Fibroblast of lung (primary cell): ENCODE measurements at regions not wholly inside any gene's neighbourhood (a gene's known extent, or its start where the extent isn't known, plus 50 kb on each side); places are given as distances from the start of the nearest gene placed in this dataset.

Experiments
- DNase-seq, 2 donors: peaks; one replicate each; pipeline versions ENCODE4 v3.0.0 to v3.0.0-alpha.2; 2010; ENCODE audit warnings: low read depth in 2 of 2
- H2AFZ ChIP-seq: 2 replicates; pipeline ENCODE4 v1.5.1; 2012; ENCODE audit warnings: low read length, control low read depth, inconsistent platforms
- H3K27ac ChIP-seq: 2 replicates; pipeline ENCODE4 v1.5.1; 2011; ENCODE audit warnings: low read length, control low read depth; ENCODE audit not compliant: insufficient read depth
- H3K27me3 ChIP-seq: 2 replicates; pipeline ENCODE4 v1.5.1; 2011; ENCODE audit warnings: mild to moderate bottlenecking, low read length; ENCODE audit not compliant: control insufficient read depth, insufficient read depth
- H3K36me3 ChIP-seq: 2 replicates; pipeline ENCODE4 v1.5.1; 2011; ENCODE audit warnings: low read length; ENCODE audit not compliant: control insufficient read depth, insufficient read depth
- H3K4me1 ChIP-seq: 2 replicates; pipeline ENCODE4 v1.5.1; 2011; ENCODE audit warnings: low read length; ENCODE audit not compliant: control insufficient read depth, insufficient read depth; ENCODE audit errors: extremely low read depth
- H3K4me2 ChIP-seq: 2 replicates; pipeline ENCODE4 v1.5.1; 2011; ENCODE audit warnings: low read length, control low read depth; ENCODE audit not compliant: insufficient read depth; ENCODE audit errors: extremely low read depth
- H3K4me3 ChIP-seq, 4 experiments: fragments of 200-600 bp in 1 of 4; sonication (generic) in 1 of 4; replicated peaks in 1 of 4; 2 replicates each; pipeline ENCODE4 v1.5.1; 2011 to 2016; ENCODE audit warnings: low read length in 4 of 4, low read depth in 3 of 4, mild to moderate bottlenecking in 3 of 4, control low read depth in 2 of 4, inconsistent platforms in 1 of 4, mixed read lengths in 1 of 4; ENCODE audit not compliant: insufficient read depth in 1 of 4; ENCODE audit errors: control extremely low read depth in 1 of 4
- H3K79me2 ChIP-seq: 2 replicates; pipeline ENCODE4 v1.5.1; 2012; ENCODE audit warnings: mild to moderate bottlenecking, low read length, inconsistent platforms; ENCODE audit not compliant: control insufficient read depth, insufficient read depth
- H3K9ac ChIP-seq: 2 replicates; pipeline ENCODE4 v1.5.1; 2011; ENCODE audit warnings: mild to moderate bottlenecking, low read length, control low read depth; ENCODE audit not compliant: insufficient read depth
- H3K9me3 ChIP-seq: 2 replicates; pipeline ENCODE4 v1.5.1; 2012; ENCODE audit warnings: low read depth, low read length; ENCODE audit not compliant: control insufficient read depth, insufficient read depth
- H4K20me1 ChIP-seq: 2 replicates; pipeline ENCODE4 v1.5.1; 2011; ENCODE audit warnings: low read length; ENCODE audit not compliant: control insufficient read depth, insufficient read depth; ENCODE audit errors: extremely low read depth
- EZH2 ChIP-seq: IDR thresholded peaks from 2 replicates; pipeline ENCODE4 v1.5.1; 2012; ENCODE audit warnings: low read length, control low read depth, mild to moderate bottlenecking; ENCODE audit errors: missing control alignments
- TF ChIP-seq, protein P1 (sequence below), 2 donors: IDR thresholded peaks in 1 of 2; conservative IDR thresholded peaks in 1 of 2; 1 replicate in 1 of 2; 2 replicates in 1 of 2; pipeline ENCODE4 v1.5.1; 2011 to 2012; ENCODE audit warnings: low read length in 2 of 2, control low read depth in 1 of 2, inconsistent platforms in 1 of 2, low read depth in 1 of 2, mild to moderate bottlenecking in 1 of 2

DNA sequence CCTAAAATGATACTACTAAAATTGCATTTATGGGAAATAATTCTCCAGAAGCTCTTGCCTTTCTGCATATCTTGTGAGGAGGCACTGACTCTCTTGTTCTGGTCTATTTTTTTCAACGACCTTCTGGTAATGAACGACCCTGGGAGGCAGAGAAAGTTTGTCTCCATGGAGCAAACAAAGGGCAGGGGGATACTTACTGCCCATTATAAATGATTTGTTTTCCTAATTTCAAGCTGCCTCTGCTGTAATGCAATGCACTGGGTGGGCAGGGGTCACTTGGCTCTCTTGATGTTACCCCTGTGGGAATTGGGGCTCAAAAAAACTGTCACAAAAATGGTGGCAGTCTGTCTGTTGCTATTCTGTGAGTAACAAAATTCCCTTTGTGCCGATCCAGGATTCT lies 643.2 kb downstream of the LIG4 start:
- Histone ChIP-seq H3K4me2 (no peak overlapping the region), H3K36me3 (no peaks in the 10 kb centered on the region), H3K4me3 (no peak overlapping the region), H3K27me3 (no peaks in the 10 kb centered on the region), H3K9ac (no peak overlapping the region), H3K79me2 (no peaks in the 10 kb centered on the region), H3K27ac (no peak overlapping the region), H2AFZ (no peak overlapping the region), H3K9me3 (no peaks in the 10 kb centered on the region), H3K4me1 (no peaks in the 10 kb centered on the region), H4K20me1 (no peaks in the 10 kb centered on the region)
- DNase-seq, result no peak
- TF ChIP-seq, protein P1, sequence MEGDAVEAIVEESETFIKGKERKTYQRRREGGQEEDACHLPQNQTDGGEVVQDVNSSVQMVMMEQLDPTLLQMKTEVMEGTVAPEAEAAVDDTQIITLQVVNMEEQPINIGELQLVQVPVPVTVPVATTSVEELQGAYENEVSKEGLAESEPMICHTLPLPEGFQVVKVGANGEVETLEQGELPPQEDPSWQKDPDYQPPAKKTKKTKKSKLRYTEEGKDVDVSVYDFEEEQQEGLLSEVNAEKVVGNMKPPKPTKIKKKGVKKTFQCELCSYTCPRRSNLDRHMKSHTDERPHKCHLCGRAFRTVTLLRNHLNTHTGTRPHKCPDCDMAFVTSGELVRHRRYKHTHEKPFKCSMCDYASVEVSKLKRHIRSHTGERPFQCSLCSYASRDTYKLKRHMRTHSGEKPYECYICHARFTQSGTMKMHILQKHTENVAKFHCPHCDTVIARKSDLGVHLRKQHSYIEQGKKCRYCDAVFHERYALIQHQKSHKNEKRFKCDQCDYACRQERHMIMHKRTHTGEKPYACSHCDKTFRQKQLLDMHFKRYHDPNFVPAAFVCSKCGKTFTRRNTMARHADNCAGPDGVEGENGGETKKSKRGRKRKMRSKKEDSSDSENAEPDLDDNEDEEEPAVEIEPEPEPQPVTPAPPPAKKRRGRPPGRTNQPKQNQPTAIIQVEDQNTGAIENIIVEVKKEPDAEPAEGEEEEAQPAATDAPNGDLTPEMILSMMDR (conservative IDR thresholded peaks at IDR 0.05 in 1 of 2, IDR thresholded peaks at IDR 0.05 in 1 of 2; ENCODE audit: low read depth in 1 of 2, low read length in 2 of 2), result no peak
- no peak for TF ChIP-seq EZH2

DNA sequence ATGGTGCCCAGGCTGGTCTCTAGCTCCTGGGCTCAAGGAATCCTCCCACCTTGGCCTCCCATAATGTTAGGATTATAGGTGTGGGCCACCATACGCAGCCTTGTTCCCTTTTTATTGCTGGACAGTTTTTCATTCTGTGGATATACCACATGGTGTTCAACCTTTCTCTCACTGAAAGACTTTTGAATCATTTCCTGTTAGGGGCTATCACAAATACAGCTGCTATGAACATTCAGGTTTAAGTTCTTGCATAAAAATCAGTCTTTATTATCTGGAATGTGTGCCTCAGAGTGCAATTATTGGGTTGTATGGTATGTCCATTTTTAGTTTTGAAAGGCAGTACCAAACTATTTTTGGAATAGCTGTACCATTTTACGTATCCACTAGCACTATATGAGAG lies 647.2 kb downstream of the LIG4 start:
- TF ChIP-seq EZH2, result no peak
- TF ChIP-seq, protein P1 (conservative IDR thresholded peaks at IDR 0.05 in 1 of 2, IDR thresholded peaks at IDR 0.05 in 1 of 2; ENCODE audit: low read depth in 1 of 2, low read length in 2 of 2), result no peak

DNA sequence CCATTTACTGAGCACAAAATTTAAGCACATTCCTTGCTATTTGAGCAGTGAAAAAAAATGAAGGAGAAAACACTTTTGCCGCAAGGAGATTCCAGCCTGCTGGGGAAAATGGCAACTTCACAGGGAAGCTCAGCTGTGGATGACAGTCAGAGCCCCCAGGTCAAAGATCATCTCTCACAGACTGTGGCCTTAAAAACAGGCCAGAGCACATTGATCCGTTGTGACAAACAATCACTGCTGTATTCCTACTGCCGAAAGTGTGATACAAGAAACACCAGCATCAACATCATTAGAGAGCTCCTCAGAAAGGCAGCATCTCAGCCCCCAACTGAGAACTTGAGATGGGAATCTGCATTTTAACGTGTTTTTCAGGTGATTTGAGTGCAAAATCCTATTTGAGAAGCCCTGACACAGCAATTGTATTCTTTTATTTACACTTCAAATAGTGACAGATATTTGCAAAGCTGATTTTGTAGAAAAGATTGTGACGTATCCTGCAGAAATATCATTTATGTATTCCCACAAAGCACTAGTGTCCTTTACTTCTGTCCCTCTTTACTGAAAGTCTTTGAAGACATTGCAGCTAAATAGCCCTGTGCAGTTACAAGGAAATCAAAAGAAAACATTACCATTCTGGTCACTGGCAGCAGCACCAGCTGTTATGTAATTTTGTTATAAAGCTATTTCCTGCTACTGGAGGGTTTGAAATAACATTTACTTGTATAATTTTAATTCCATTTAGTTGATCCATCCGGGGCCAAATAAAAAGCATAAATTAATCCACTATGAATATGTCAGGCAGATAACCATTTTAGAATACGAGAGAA lies 652.0 kb downstream of the LIG4 start:
- no peak overlapping the region for H3K4me2 ChIP-seq
- no peaks in the 10 kb centered on the region for H3K36me3 ChIP-seq
- no peak for DNase-seq
- no peaks in the 10 kb centered on the region for H4K20me1 ChIP-seq
- no peak overlapping the region for H3K4me3 ChIP-seq
- H3K4me1 ChIP-seq, result no peaks in the 10 kb centered on the region
- no peaks in the 10 kb centered on the region for H3K79me2 ChIP-seq
- TF ChIP-seq EZH2, result no peak
- TF ChIP-seq, protein P1 (conservative IDR thresholded peaks at IDR 0.05 in 1 of 2, IDR thresholded peaks at IDR 0.05 in 1 of 2; ENCODE audit: low read depth in 1 of 2, low read length in 2 of 2), result no peak
- H3K9me3 ChIP-seq, result no peaks in the 10 kb centered on the region
- no peak overlapping the region for H3K27ac ChIP-seq
- H2AFZ ChIP-seq, result no peak overlapping the region
- no peak overlapping the region for H3K9ac ChIP-seq
- H3K27me3 ChIP-seq, result no peaks in the 10 kb centered on the region

More for the DNA sequence above, 647.2 kb downstream of the LIG4 start:
- no peak for DNase-seq
- Histone ChIP-seq H3K36me3 (no peaks in the 10 kb centered on the region), H3K79me2 (no peaks in the 10 kb centered on the region), H2AFZ (no peak overlapping the region), H4K20me1 (no peaks in the 10 kb centered on the region), H3K4me3 (no peak overlapping the region), H3K4me1 (no peaks in the 10 kb centered on the region), H3K27me3 (no peaks in the 10 kb centered on the region), H3K4me2 (no peak overlapping the region), H3K9me3 (no peaks in the 10 kb centered on the region), H3K9ac (no peak overlapping the region), H3K27ac (no peak overlapping the region)
